ENCODE measurements at regions not wholly inside any gene's neighbourhood (a gene's known extent, or its start where the extent isn't known, plus 50 kb on each side); places are given as distances from the start of the nearest gene placed in this dataset.

DNA sequence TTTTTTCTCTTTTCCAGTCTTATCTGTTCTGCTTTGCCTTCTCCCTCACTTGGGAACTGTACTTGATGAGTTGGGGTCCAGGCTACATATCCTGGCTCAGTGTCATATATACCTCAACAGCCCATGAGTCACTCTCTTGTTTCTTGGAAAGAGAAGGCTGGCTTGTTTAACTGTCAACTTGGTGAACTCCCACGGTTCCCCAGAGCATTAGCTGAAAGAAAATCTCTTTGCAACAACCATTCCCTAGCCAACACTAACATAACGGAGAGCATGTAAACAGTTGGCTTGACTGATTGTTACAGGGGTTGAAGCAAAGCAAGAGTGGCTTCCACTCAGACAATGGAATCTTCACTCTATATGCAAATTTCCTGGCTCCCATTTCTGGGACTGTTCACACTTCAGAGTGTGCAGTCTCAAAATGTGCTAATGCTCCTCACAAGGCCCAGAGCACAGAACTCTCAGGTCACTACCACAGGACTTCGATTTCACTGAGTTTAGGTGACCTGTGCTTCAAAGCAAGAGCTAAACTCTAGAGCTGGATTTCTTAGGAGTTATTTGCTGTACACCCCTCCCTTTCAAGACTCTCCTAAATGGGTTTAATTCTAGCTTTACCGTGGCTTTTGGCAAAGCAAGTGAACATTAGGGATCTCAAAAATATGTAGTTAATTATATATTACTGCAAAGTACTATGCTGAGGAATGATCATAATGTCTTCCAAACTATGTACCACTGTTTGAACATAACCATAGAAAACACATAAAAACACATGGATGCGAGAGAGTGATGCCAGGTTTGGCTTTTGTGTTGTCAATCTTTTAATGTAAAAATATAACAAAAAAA lies 609.8 kb downstream of the RFPL4B start:
- FAIRE-seq (no peak), DNase-seq (ENCODE audit: low read depth, low spot score) (peak; percentile 90)
- no peaks in the 10 kb centered on the region for H3K9me1 ChIP-seq (replicated peaks; ENCODE audit: control insufficient read depth, extremely low read depth, insufficient read depth, low read length)
- ChIA-PET CTCF (interaction anchor here (1.2 kb wide), 1 partner anchor 922 kb away, joined by 3 read pairs; no protein-coding TSS in a partner anchor), POLR2A (no interaction called here)
- H3K4me3 ChIP-seq (replicated peaks in 1 of 3; ENCODE audit: insufficient read depth in 1 of 3, low read depth in 1 of 3, low read length in 3 of 3) = no peak overlapping the region
- no peak overlapping the region for H3K4me2 ChIP-seq (ENCODE audit: insufficient read depth, low read length)
- H3K9ac ChIP-seq (replicated peaks; ENCODE audit: extremely low read depth, insufficient read depth, low read length) = no peak overlapping the region
- intact Hi-C loops (cut with micrococcal nuclease) = no loop called here
- H3K9me3 ChIP-seq (replicated peaks; ENCODE audit: control insufficient read depth, insufficient read depth, low read length) = no peaks in the 10 kb centered on the region
- no peaks in the 10 kb centered on the region for H3K36me3 ChIP-seq (ENCODE audit: control insufficient read depth in 2 of 2, extremely low read depth in 1 of 2, insufficient read depth in 2 of 2, low read length in 2 of 2)
- H3K27me3 ChIP-seq (ENCODE audit: control insufficient read depth in 2 of 2, insufficient read depth in 2 of 2, low read length in 2 of 2) = no peaks in the 10 kb centered on the region
- TF ChIP-seq FOS (IDR thresholded peaks at IDR 0.05; ENCODE audit: borderline replicate concordance, insufficient read depth, low read length) (peak; percentile 4), MYC (IDR thresholded peaks at IDR 0.05; ENCODE audit: low read depth, low read length) (no peak)
- H3K4me1 ChIP-seq (ENCODE audit: control insufficient read depth, extremely low read depth, insufficient read depth, low read length) = peaks cover 1% of the 10 kb centered on the region
- H3K79me2 ChIP-seq (ENCODE audit: control insufficient read depth, insufficient read depth, low read length) = no peaks in the 10 kb centered on the region
- dilution Hi-C loops (cut with MboI; ENCODE audit: extremely low pct_ligation_motif_present, low sequenced_read_pairs) = no loop called here
- no TSS peak for BruUV-seq (replicated peaks)
- H2AFZ ChIP-seq (ENCODE audit: low read depth, low read length) = peak overlapping the region; percentile 17
- no peak overlapping the region for H3K27ac ChIP-seq (ENCODE audit: insufficient read depth, low read depth, low read length)
- no peaks in the 10 kb centered on the region for H4K20me1 ChIP-seq (replicated peaks; ENCODE audit: control insufficient read depth, extremely low read depth, insufficient read depth, low read length)

DNA sequence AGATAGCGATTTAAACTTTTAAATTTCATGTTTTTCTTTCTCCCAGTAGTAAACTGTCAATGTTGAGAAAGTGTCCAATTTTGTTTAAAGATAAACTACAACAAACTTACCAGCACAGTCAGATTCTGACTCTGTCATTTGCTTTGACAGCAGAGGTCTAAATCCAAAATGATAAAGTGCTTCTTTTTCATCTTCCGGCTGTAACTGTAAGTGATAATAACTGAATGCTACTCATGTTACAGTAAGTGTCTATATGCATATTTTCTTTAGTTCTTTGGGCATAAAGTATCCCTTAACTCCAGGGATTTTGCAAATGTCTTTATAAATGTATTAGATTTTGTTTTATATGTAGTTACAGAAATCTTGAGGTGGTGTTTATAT lies 610.4 kb downstream of the RFPL4B start:
- CTCF ChIA-PET = no interaction called here
- Histone ChIP-seq H3K36me3 (ENCODE audit: control insufficient read depth in 2 of 2, extremely low read depth in 1 of 2, insufficient read depth in 2 of 2, low read length in 2 of 2) (no peaks in the 10 kb centered on the region), H3K9me1 (replicated peaks; ENCODE audit: control insufficient read depth, extremely low read depth, insufficient read depth, low read length) (no peaks in the 10 kb centered on the region), H3K4me2 (ENCODE audit: insufficient read depth, low read length) (no peak overlapping the region), H3K4me1 (ENCODE audit: control insufficient read depth, extremely low read depth, insufficient read depth, low read length) (no peaks in the 10 kb centered on the region), H3K4me3 (replicated peaks in 1 of 3; ENCODE audit: insufficient read depth in 1 of 3, low read depth in 1 of 3, low read length in 3 of 3) (no peak overlapping the region), H3K27me3 (ENCODE audit: control insufficient read depth in 2 of 2, insufficient read depth in 2 of 2, low read length in 2 of 2) (no peaks in the 10 kb centered on the region), H3K9ac (replicated peaks; ENCODE audit: extremely low read depth, insufficient read depth, low read length) (no peak overlapping the region), H3K9me3 (replicated peaks; ENCODE audit: control insufficient read depth, insufficient read depth, low read length) (no peaks in the 10 kb centered on the region), H4K20me1 (replicated peaks; ENCODE audit: control insufficient read depth, extremely low read depth, insufficient read depth, low read length) (no peaks in the 10 kb centered on the region), H3K27ac (ENCODE audit: insufficient read depth, low read depth, low read length) (no peak overlapping the region), H2AFZ (ENCODE audit: low read depth, low read length) (no peak overlapping the region), H3K79me2 (ENCODE audit: control insufficient read depth, insufficient read depth, low read length) (no peaks in the 10 kb centered on the region)
- no TSS peak for BruUV-seq (replicated peaks)
- POLR2A ChIA-PET = no interaction called here
- intact Hi-C loops (cut with micrococcal nuclease) = no loop called here
- no peak for TF ChIP-seq GATA2 (IDR thresholded peaks at IDR 0.05; ENCODE audit: insufficient read depth, insufficient read length, low read depth, low read length)
- no peak for TF ChIP-seq MYC (IDR thresholded peaks at IDR 0.05; ENCODE audit: low read depth, low read length)
- no peak for TF ChIP-seq POLR2AphosphoS5 (IDR thresholded peaks at IDR 0.05; ENCODE audit: insufficient read depth, low read depth, low read length)
- no peak for TF ChIP-seq JUN (IDR thresholded peaks at IDR 0.05; ENCODE audit: borderline replicate concordance, insufficient read depth, insufficient read length, low read depth)
- TF ChIP-seq FOS (IDR thresholded peaks at IDR 0.05; ENCODE audit: borderline replicate concordance, insufficient read depth, low read length) = no peak
- TF ChIP-seq, protein P1, sequence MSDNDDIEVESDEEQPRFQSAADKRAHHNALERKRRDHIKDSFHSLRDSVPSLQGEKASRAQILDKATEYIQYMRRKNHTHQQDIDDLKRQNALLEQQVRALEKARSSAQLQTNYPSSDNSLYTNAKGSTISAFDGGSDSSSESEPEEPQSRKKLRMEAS (IDR thresholded peaks at IDR 0.05; ENCODE audit: insufficient read depth, insufficient read length) = no peak
- TF ChIP-seq, protein P2, sequence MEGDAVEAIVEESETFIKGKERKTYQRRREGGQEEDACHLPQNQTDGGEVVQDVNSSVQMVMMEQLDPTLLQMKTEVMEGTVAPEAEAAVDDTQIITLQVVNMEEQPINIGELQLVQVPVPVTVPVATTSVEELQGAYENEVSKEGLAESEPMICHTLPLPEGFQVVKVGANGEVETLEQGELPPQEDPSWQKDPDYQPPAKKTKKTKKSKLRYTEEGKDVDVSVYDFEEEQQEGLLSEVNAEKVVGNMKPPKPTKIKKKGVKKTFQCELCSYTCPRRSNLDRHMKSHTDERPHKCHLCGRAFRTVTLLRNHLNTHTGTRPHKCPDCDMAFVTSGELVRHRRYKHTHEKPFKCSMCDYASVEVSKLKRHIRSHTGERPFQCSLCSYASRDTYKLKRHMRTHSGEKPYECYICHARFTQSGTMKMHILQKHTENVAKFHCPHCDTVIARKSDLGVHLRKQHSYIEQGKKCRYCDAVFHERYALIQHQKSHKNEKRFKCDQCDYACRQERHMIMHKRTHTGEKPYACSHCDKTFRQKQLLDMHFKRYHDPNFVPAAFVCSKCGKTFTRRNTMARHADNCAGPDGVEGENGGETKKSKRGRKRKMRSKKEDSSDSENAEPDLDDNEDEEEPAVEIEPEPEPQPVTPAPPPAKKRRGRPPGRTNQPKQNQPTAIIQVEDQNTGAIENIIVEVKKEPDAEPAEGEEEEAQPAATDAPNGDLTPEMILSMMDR (IDR thresholded peaks at IDR 0.05; ENCODE audit: extremely low read depth in 1 of 2, insufficient read depth in 1 of 2, low read depth in 1 of 2, low read length in 2 of 2) = no peak
- TF ChIP-seq EZH2 (IDR thresholded peaks at IDR 0.05; ENCODE audit: borderline replicate concordance, low read depth, low read length, severe bottlenecking) = no peak
- no peak for TF ChIP-seq POLR2A (IDR thresholded peaks at IDR 0.05; ENCODE audit: low read depth, low read length)
- dilution Hi-C loops (cut with MboI; ENCODE audit: extremely low pct_ligation_motif_present, low sequenced_read_pairs) = no loop called here
- FAIRE-seq (no peak), DNase-seq (ENCODE audit: low read depth, low spot score) (no peak)

Measured in endothelial cell of umbilical vein (primary cell).